H9 (cell line): ENCODE measurements at regions not wholly inside any gene's neighbourhood (a gene's known extent, or its start where the extent isn't known, plus 50 kb on each side); places are given as distances from the start of the nearest gene placed in this dataset.

ENCODE experiments used
- DNase-seq: peaks from one replicate; pipeline ENCODE4 v3.0.0-alpha.2; 2017
- H2AFZ ChIP-seq: one replicate; pipeline ENCODE4 v1.6.1; 2013; ENCODE audit warnings: mild to moderate bottlenecking, low read length, control low read depth, moderate library complexity
- H2AK5ac ChIP-seq: 2 replicates; pipeline ENCODE4 v1.6.1; 2013; ENCODE audit warnings: low read length, control low read depth, mixed read lengths; ENCODE audit not compliant: insufficient read length
- H2BK120ac ChIP-seq: one replicate; pipeline ENCODE4 v1.6.1; 2013; ENCODE audit warnings: low read depth, mild to moderate bottlenecking, low read length, control low read depth, inconsistent platforms; ENCODE audit not compliant: poor library complexity, severe bottlenecking
- H2BK12ac ChIP-seq: 2 replicates; pipeline ENCODE4 v1.6.1; 2013; ENCODE audit warnings: low read length, control low read depth, mixed read lengths, low read depth; ENCODE audit not compliant: insufficient read length
- H2BK15ac ChIP-seq: 2 replicates; pipeline ENCODE4 v1.6.1; 2013; ENCODE audit warnings: low read depth, low read length, control low read depth
- H2BK20ac ChIP-seq: one replicate; pipeline ENCODE4 v1.6.1; 2013; ENCODE audit warnings: low read depth, mild to moderate bottlenecking, low read length, control low read depth, inconsistent platforms; ENCODE audit not compliant: poor library complexity, severe bottlenecking
- H2BK5ac ChIP-seq: 2 replicates; pipeline ENCODE4 v1.6.1; 2013; ENCODE audit warnings: low read length, control low read depth, mixed read lengths; ENCODE audit not compliant: insufficient read length
- H3K14ac ChIP-seq: 2 replicates; pipeline ENCODE4 v1.6.1; 2013; ENCODE audit warnings: low read length, control low read depth; ENCODE audit not compliant: insufficient read depth
- H3K18ac ChIP-seq: 2 replicates; pipeline ENCODE4 v1.6.1; 2013; ENCODE audit warnings: low read depth, mild to moderate bottlenecking, mixed read lengths, low read length, control low read depth; ENCODE audit not compliant: insufficient read length
- H3K23ac ChIP-seq: 2 replicates; pipeline ENCODE4 v1.6.1; 2013; ENCODE audit warnings: low read length, control low read depth, mixed read lengths, low read depth; ENCODE audit not compliant: insufficient read length
- H3K23me2 ChIP-seq: 2 replicates; pipeline ENCODE4 v1.6.1; 2013; ENCODE audit warnings: low read depth, mild to moderate bottlenecking, mixed read lengths, low read length, control low read depth; ENCODE audit not compliant: insufficient read length, poor library complexity, severe bottlenecking
- H3K27ac ChIP-seq: 2 replicates; pipeline ENCODE4 v1.5.1; 2013; ENCODE audit warnings: low read length, control low read depth, mixed read lengths, low read depth; ENCODE audit not compliant: insufficient read length
- H3K27me3 ChIP-seq: 2 replicates; pipeline ENCODE4 v1.6.1; 2013; ENCODE audit warnings: low read length, control low read depth, inconsistent platforms; ENCODE audit not compliant: insufficient read depth
- H3K4ac ChIP-seq: 2 replicates; pipeline ENCODE4 v1.6.1; 2013; ENCODE audit warnings: low read depth, mild to moderate bottlenecking, control low read depth, inconsistent platforms, low read length, moderate library complexity
- H3K4me1 ChIP-seq: 2 replicates; pipeline ENCODE4 v1.6.1; 2013; ENCODE audit warnings: low read length, control low read depth, inconsistent platforms; ENCODE audit not compliant: insufficient read depth
- H3K4me2 ChIP-seq: 2 replicates; pipeline ENCODE4 v1.6.1; 2013; ENCODE audit warnings: low read length, control low read depth, mixed read lengths; ENCODE audit not compliant: insufficient read length, insufficient read depth
- H3K56ac ChIP-seq: 2 replicates; pipeline ENCODE4 v1.6.1; 2013; ENCODE audit warnings: low read depth, mild to moderate bottlenecking, mixed read lengths, low read length, control low read depth; ENCODE audit not compliant: insufficient read length
- H3K79me1 ChIP-seq: 2 replicates; pipeline ENCODE4 v1.6.1; 2013; ENCODE audit warnings: low read depth, mild to moderate bottlenecking, moderate library complexity, low read length, control low read depth, inconsistent platforms; ENCODE audit not compliant: insufficient read depth, poor library complexity, severe bottlenecking
- H3K79me2 ChIP-seq: 2 replicates; pipeline ENCODE4 v1.6.1; 2013; ENCODE audit warnings: low read length, control low read depth, inconsistent platforms; ENCODE audit not compliant: insufficient read depth
- H3K9ac ChIP-seq: 2 replicates; pipeline ENCODE4 v1.6.1; 2013; ENCODE audit warnings: low read length, control low read depth, mixed read lengths; ENCODE audit not compliant: insufficient read length; ENCODE audit errors: extremely low read depth
- H3K9me3 ChIP-seq: one replicate; pipeline ENCODE4 v1.6.1; 2013; ENCODE audit warnings: low read depth, low read length, inconsistent platforms; ENCODE audit not compliant: control insufficient read depth
- H3T11ph ChIP-seq: one replicate; pipeline ENCODE4 v1.6.1; 2013; ENCODE audit warnings: mild to moderate bottlenecking, low read length, control low read depth, inconsistent platforms
- H4K20me1 ChIP-seq: one replicate; pipeline ENCODE4 v1.6.1; 2013; ENCODE audit not compliant: control insufficient read depth, insufficient read length, insufficient read depth
- H4K5ac ChIP-seq: 2 replicates; pipeline ENCODE4 v1.6.1; 2013; ENCODE audit warnings: low read depth, mild to moderate bottlenecking, mixed read lengths, low read length, control low read depth; ENCODE audit not compliant: insufficient read length
- H4K8ac ChIP-seq: replicated peaks from 2 replicates; pipeline ENCODE4 v1.6.1; 2013; ENCODE audit warnings: low read length, control low read depth, mixed read lengths, low read depth; ENCODE audit not compliant: insufficient read length
- H4K91ac ChIP-seq: 2 replicates; pipeline ENCODE4 v1.6.1; 2013; ENCODE audit warnings: low read depth, mild to moderate bottlenecking, moderate library complexity, mixed read lengths, low read length, control low read depth; ENCODE audit not compliant: insufficient read length
- H3K27ac Mint-ChIP-seq, 3 experiments: 2 replicates in 2 of 3; 3 replicates in 1 of 3; pipeline ENCODE4 v1.8.0; 2020 to 2021; ENCODE audit warnings: mixed read lengths in 3 of 3, mild to moderate bottlenecking in 1 of 3, moderate library complexity in 1 of 3
- H3K27me3 Mint-ChIP-seq: 2 replicates; pipeline ENCODE4 v1.8.0; 2021; ENCODE audit warnings: low read depth, mild to moderate bottlenecking, moderate library complexity, mixed read lengths
- H3K36me3 Mint-ChIP-seq, 3 experiments: 2 replicates in 2 of 3; 3 replicates in 1 of 3; pipeline ENCODE4 v1.8.0; 2020 to 2021; ENCODE audit warnings: low read depth in 3 of 3, mixed read lengths in 3 of 3; ENCODE audit not compliant: insufficient read depth in 1 of 3
- H3K4me1 Mint-ChIP-seq, 2 experiments: 2 replicates each; pipeline ENCODE4 v1.8.0; 2020; ENCODE audit warnings: mixed read lengths in 2 of 2
- H3K4me3 Mint-ChIP-seq, 2 experiments: 2 replicates in 1 of 2; 3 replicates in 1 of 2; pipeline ENCODE4 v1.8.0; 2020 to 2021; ENCODE audit warnings: mild to moderate bottlenecking in 2 of 2, mixed read lengths in 2 of 2, moderate library complexity in 1 of 2
- H3K9me3 Mint-ChIP-seq, 2 experiments: 2 replicates in 1 of 2; 3 replicates in 1 of 2; pipeline ENCODE4 v1.8.0; 2020; ENCODE audit warnings: mild to moderate bottlenecking in 2 of 2, mixed read lengths in 2 of 2, moderate library complexity in 1 of 2
- WGBS: extraction: QIAGEN DNeasy Blood & Tissue Kit; methylation state at CpG from one replicate; pipeline ENCODE4 v1.1.7; 2013; ENCODE audit warnings: missing lambda C conversion rate, low lambda C conversion rate, mixed read lengths; ENCODE audit not compliant: insufficient read length; ENCODE audit errors: extremely low coverage; 5-methylcytosine and 5-hydroxymethylcytosine counted together
- TF ChIP-seq, protein P1 (sequence below): fragments of 200-600 bp; sonication (generic); conservative IDR thresholded peaks from 3 replicates; pipeline ENCODE4 v1.8.0; 2021; ENCODE audit warnings: antibody characterized with exemption, mild to moderate bottlenecking

DNA sequence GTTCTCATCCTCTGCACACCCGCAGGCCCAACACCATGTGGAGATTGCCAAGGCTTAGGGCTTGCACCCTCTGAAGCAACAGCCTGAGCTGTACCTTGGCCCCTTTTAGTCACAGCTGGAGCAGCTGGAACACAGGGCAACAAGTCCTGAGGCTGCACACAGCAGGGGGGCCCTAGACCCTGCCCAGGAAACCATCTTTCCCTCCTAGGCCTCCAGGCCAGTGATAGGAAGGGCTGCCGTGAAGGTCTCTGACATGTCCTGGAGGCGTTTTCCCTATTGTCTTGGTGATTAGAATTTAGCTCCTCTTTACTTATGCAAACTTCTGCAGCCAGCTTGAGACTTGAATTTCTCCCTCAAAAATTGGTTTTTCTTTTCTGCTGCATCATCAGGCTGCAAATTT is 373.5 kb upstream of the CLEC14A start:
- Histone ChIP-seq H3K4me2 (no peak overlapping the region), H3K23ac (no peak overlapping the region)

More for the DNA sequence above, 373.5 kb upstream of the CLEC14A start:
- Histone ChIP-seq H4K20me1 (no peaks in the 10 kb centered on the region), H4K5ac (no peak overlapping the region), H3K9me3 (peaks cover 5% of the 10 kb centered on the region), H3K14ac (no peak overlapping the region), H2AFZ (no peak overlapping the region), H3T11ph (no peak overlapping the region), H3K56ac (no peak overlapping the region), H2AK5ac (no peak overlapping the region), H4K8ac (no peak overlapping the region), H2BK5ac (no peak overlapping the region), H3K18ac (no peak overlapping the region), H4K91ac (no peak overlapping the region), H3K27ac (no peak overlapping the region), H3K23me2 (no peaks in the 10 kb centered on the region), H2BK12ac (no peak overlapping the region), H3K27me3 (no peaks in the 10 kb centered on the region), H3K79me1 (no peaks in the 10 kb centered on the region), H2BK15ac (no peak overlapping the region), H3K4me1 (no peaks in the 10 kb centered on the region), H3K4ac (no peak overlapping the region), H3K9ac (no peak overlapping the region), H2BK120ac (no peak overlapping the region), H3K79me2 (no peaks in the 10 kb centered on the region), H2BK20ac (no peak overlapping the region)
- H3K36me3 Mint-ChIP-seq = peaks cover 40 to 41% (median 41%) of the 10 kb centered on the region in 3 experiments
- peaks cover 6 to 10% of the 10 kb centered on the region in 2 experiments; a peak in 3 of 4 replicates for H3K4me1 Mint-ChIP-seq
- peaks cover 2% of the 10 kb centered on the region; the same call in 1 of the 2 replicates for H3K27me3 Mint-ChIP-seq
- no peak overlapping the region for H3K27ac Mint-ChIP-seq
- TF ChIP-seq, protein P1, sequence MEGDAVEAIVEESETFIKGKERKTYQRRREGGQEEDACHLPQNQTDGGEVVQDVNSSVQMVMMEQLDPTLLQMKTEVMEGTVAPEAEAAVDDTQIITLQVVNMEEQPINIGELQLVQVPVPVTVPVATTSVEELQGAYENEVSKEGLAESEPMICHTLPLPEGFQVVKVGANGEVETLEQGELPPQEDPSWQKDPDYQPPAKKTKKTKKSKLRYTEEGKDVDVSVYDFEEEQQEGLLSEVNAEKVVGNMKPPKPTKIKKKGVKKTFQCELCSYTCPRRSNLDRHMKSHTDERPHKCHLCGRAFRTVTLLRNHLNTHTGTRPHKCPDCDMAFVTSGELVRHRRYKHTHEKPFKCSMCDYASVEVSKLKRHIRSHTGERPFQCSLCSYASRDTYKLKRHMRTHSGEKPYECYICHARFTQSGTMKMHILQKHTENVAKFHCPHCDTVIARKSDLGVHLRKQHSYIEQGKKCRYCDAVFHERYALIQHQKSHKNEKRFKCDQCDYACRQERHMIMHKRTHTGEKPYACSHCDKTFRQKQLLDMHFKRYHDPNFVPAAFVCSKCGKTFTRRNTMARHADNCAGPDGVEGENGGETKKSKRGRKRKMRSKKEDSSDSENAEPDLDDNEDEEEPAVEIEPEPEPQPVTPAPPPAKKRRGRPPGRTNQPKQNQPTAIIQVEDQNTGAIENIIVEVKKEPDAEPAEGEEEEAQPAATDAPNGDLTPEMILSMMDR = no peak
- peak; percentile 64 for DNase-seq
- H3K9me3 Mint-ChIP-seq = peaks cover 55 to 64% of the 10 kb centered on the region in 2 experiments
- no peak overlapping the region; a peak in 1 of 5 replicates for H3K4me3 Mint-ChIP-seq
- WGBS = no CpG with 5 or more reads among the region's 3 CpGs
